ENCODE measurements at regions not wholly inside any gene's neighbourhood (a gene's known extent, or its start where the extent isn't known, plus 50 kb on each side); places are given as distances from the start of the nearest gene placed in this dataset.

DNA sequence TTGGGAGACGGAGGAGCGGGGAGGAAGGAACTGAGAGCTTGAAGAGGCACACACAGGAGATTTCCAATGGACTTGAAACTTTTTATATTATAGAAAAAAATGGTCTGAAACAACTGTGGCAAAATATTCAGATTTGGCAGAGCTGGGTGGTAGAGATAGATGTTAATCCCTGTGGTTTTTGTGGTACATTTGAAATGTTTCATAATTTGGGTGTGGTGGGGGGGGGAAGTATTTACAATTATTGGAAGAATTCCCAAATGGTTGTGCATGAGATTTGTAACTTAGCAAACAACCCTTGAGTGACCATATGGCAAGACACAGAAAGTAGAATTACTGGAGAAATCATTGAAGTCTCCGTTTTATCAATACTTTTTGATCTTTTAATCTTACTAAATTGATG is 588.8 kb upstream of the PSMD7 start:
- Mint-ChIP-seq H3K27me3 (no peaks in the 10 kb centered on the region), H3K27ac (no peak overlapping the region), H3K4me1 (ENCODE audit: low read depth) (no peaks in the 10 kb centered on the region), H3K4me3 (no peak overlapping the region), H3K36me3 (ENCODE audit: low read depth) (no peaks in the 10 kb centered on the region), H3K9me3 (no peaks in the 10 kb centered on the region)
- TF ChIP-seq, protein P1, sequence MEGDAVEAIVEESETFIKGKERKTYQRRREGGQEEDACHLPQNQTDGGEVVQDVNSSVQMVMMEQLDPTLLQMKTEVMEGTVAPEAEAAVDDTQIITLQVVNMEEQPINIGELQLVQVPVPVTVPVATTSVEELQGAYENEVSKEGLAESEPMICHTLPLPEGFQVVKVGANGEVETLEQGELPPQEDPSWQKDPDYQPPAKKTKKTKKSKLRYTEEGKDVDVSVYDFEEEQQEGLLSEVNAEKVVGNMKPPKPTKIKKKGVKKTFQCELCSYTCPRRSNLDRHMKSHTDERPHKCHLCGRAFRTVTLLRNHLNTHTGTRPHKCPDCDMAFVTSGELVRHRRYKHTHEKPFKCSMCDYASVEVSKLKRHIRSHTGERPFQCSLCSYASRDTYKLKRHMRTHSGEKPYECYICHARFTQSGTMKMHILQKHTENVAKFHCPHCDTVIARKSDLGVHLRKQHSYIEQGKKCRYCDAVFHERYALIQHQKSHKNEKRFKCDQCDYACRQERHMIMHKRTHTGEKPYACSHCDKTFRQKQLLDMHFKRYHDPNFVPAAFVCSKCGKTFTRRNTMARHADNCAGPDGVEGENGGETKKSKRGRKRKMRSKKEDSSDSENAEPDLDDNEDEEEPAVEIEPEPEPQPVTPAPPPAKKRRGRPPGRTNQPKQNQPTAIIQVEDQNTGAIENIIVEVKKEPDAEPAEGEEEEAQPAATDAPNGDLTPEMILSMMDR (IDR thresholded peaks at IDR 0.05), result no peak
- intact Hi-C loops (cut with micrococcal nuclease), result no loop called here
- no peak for DNase-seq
- no peak for ATAC-seq
- ChIA-PET POLR2A (no interaction called here), CTCF (no interaction called here)

DNA sequence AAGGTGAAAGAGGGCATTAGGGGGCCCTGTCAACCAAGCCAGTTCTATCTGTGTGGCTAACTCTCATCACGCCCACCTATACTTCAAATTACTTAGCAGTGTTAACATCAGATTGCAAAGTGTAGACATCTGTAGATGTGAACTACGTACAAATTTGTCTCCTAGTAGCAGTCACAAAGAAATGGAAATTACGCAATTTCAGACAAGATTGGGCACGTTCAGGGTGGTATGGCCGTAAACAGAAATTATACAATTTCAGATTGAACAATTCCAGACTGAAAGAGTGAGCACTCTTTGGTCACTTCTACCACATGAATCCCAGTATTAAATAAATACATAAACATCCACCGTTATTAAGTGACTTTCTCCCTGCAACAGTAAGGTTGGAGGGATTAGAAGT is 592.7 kb upstream of the PSMD7 start:
- Mint-ChIP-seq H3K4me1 (ENCODE audit: low read depth) (no peaks in the 10 kb centered on the region), H3K36me3 (ENCODE audit: low read depth) (no peaks in the 10 kb centered on the region), H3K9me3 (no peaks in the 10 kb centered on the region), H3K4me3 (no peak overlapping the region), H3K27me3 (no peaks in the 10 kb centered on the region), H3K27ac (no peak overlapping the region)
- ChIA-PET POLR2A (no interaction called here), CTCF (no interaction called here)
- DNase-seq (no peak), ATAC-seq (no peak)
- intact Hi-C loops (cut with micrococcal nuclease), result no loop called here
- TF ChIP-seq, protein P1 (IDR thresholded peaks at IDR 0.05), result no peak

DNA sequence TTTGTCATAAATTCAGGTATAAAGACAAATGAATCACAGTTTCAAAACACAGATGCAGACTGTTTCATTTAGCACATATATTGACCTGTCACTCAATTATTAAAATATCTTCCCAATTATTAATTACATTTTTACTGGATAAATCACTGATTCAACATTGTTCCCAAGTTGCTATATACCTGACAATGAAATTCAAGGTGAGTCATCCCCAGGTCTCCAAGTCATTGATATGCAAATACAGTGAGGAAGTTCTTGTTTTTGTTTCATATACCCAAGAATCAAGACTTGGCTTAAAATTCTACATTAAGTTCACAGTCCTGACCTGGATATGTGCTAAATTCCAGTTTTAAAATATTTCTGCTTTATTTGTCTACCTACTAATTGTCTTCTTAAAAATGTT is 599.3 kb upstream of the PSMD7 start:
- no peak for ATAC-seq
- ChIA-PET CTCF (no interaction called here), POLR2A (no interaction called here)
- H3K9me3 Mint-ChIP-seq, result no peaks in the 10 kb centered on the region
- no peaks in the 10 kb centered on the region for H3K36me3 Mint-ChIP-seq (ENCODE audit: low read depth)
- no peak for DNase-seq
- no peak overlapping the region for H3K4me3 Mint-ChIP-seq
- no peaks in the 10 kb centered on the region for H3K27me3 Mint-ChIP-seq
- intact Hi-C loops (cut with micrococcal nuclease), result no loop called here
- H3K27ac Mint-ChIP-seq, result no peak overlapping the region
- TF ChIP-seq, protein P1 (IDR thresholded peaks at IDR 0.05), result no peak
- no peaks in the 10 kb centered on the region for H3K4me1 Mint-ChIP-seq (ENCODE audit: low read depth)

DNA sequence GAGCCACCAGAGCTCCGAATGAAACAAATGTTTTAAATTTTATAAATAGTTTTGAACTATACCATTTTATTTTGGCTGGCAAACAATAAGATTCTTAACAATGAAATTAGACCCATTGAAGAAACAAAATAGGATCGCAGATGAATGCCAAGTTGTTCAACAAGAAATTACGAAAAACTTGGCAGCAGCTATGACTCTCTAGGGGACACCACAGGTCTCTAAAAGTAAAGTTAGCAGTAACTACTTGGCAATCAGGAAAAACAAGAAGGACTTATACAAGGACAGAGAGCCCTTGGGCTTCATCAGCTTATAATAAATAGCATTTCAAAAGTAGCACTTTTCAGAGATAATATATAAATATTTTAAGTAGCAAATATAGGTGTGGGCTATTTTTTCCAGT is 603.8 kb upstream of the PSMD7 start:
- Mint-ChIP-seq H3K27me3 (no peaks in the 10 kb centered on the region), H3K9me3 (no peaks in the 10 kb centered on the region), H3K36me3 (ENCODE audit: low read depth) (no peaks in the 10 kb centered on the region), H3K4me3 (no peak overlapping the region), H3K4me1 (ENCODE audit: low read depth) (no peaks in the 10 kb centered on the region), H3K27ac (no peak overlapping the region)
- ATAC-seq (no peak), DNase-seq (no peak)
- TF ChIP-seq, protein P1 (IDR thresholded peaks at IDR 0.05), result no peak
- ChIA-PET CTCF (no interaction called here), POLR2A (no interaction called here)
- intact Hi-C loops (cut with micrococcal nuclease), result no loop called here

DNA sequence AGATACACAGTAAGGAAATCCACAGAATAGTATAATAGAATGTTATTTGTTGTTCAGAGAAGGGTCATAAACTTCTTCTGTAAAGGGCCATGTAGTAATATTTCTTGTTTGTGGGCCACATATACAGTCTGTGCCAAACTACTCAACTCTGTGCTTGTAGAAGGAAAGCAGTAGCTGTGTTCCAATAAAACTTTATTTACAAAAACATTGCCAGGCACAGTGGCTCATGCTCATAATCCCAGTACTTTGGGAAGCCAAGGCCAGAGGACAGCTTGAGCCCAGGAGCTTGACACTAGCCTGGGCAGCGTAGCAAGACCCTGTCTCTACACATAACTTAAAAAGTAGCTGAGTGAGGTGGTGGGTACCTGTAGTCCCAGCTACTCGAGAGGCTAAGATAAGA is 612.8 kb upstream of the PSMD7 start:
- ChIA-PET POLR2A (no interaction called here), CTCF (interaction anchor here (0.7 kb wide), 1 partner anchor 17 kb away, joined by 3 read pairs; no protein-coding TSS in a partner anchor)
- intact Hi-C loops (cut with micrococcal nuclease), result no loop called here
- ATAC-seq (no peak), DNase-seq (no peak)
- H3K9me3 Mint-ChIP-seq, result peaks cover 1% of the 10 kb centered on the region
- TF ChIP-seq, protein P1 (IDR thresholded peaks at IDR 0.05), result no peak
- no peaks in the 10 kb centered on the region for H3K4me1 Mint-ChIP-seq (ENCODE audit: low read depth)
- no peak overlapping the region for H3K4me3 Mint-ChIP-seq
- H3K27me3 Mint-ChIP-seq, result no peaks in the 10 kb centered on the region
- no peaks in the 10 kb centered on the region for H3K36me3 Mint-ChIP-seq (ENCODE audit: low read depth)
- H3K27ac Mint-ChIP-seq, result no peak overlapping the region
